Caco-2 (cell line): ENCODE measurements at regions not wholly inside any gene's neighbourhood (a gene's known extent, or its start where the extent isn't known, plus 50 kb on each side); places are given as distances from the start of the nearest gene placed in this dataset.

Source experiments
- BruUV-seq: library from RNA; stranded (reverse); fragments of 400-500 nt; replicated peaks from 2 replicates; lab custom pipeline; 2021; lab: Mats Ljungman, UMichigan
- CTCF ChIA-PET: fragments of 300-600 bp; sonication (Branson Sonifier 250); formaldehyde crosslinking; loops from one replicate; lab custom pipeline; 2022; ENCODE audit warnings: antibody characterized with exemption; lab: Charles Lee
- POLR2A ChIA-PET: fragments of 300-600 bp; sonication (Branson Sonifier 250); formaldehyde crosslinking; loops from one replicate; lab custom pipeline; 2022; ENCODE audit warnings: antibody characterized with exemption; lab: Charles Lee
- DNase-seq, 2 experiments: peaks; one replicate each; pipeline versions ENCODE4 v3.0.0 to v3.0.0-alpha.2; 2020 to 2022
- H3K27me3 ChIP-seq: replicated peaks from 2 replicates; pipeline ENCODE4 v1.6.0; 2011; ENCODE audit warnings: low read length; ENCODE audit not compliant: control insufficient read depth, insufficient read depth
- H3K36me3 ChIP-seq: 2 replicates; pipeline ENCODE4 v1.5.1; 2011; ENCODE audit warnings: low read length; ENCODE audit not compliant: control insufficient read depth, insufficient read depth
- H3K4me1 ChIP-seq: fragments of 250-450 bp; sonication (Bioruptor Pico); 2 replicates; pipeline ENCODE4 v1.5.1; 2020; ENCODE audit warnings: mild to moderate bottlenecking
- H3K4me3 ChIP-seq: 2 replicates; pipeline ENCODE4 v1.5.1; 2011; ENCODE audit warnings: low read depth, mild to moderate bottlenecking, control low read depth, low read length
- H3K9me3 ChIP-seq: fragments of 250-450 bp; sonication (Bioruptor Pico); 2 replicates; pipeline ENCODE4 v1.5.1; 2020; ENCODE audit warnings: mild to moderate bottlenecking, moderate library complexity
- H3K27ac Mint-ChIP-seq: one replicate; pipeline ENCODE4 v1.8.0; 2022; ENCODE audit warnings: mixed read lengths; ENCODE audit not compliant: unreplicated experiment
- H3K27me3 Mint-ChIP-seq: one replicate; pipeline ENCODE4 v1.8.0; 2022; ENCODE audit warnings: mixed read lengths; ENCODE audit not compliant: insufficient read depth, unreplicated experiment
- H3K36me3 Mint-ChIP-seq: one replicate; pipeline ENCODE4 v1.8.0; 2022; ENCODE audit warnings: mild to moderate bottlenecking, mixed read lengths; ENCODE audit not compliant: insufficient read depth, unreplicated experiment
- H3K4me1 Mint-ChIP-seq: one replicate; pipeline ENCODE4 v1.8.0; 2022; ENCODE audit warnings: low read depth, mixed read lengths; ENCODE audit not compliant: unreplicated experiment
- H3K4me3 Mint-ChIP-seq: one replicate; pipeline ENCODE4 v1.8.0; 2022; ENCODE audit warnings: mild to moderate bottlenecking, moderate library complexity, mixed read lengths; ENCODE audit not compliant: unreplicated experiment
- H3K9me3 Mint-ChIP-seq: one replicate; pipeline ENCODE4 v1.8.0; 2022; ENCODE audit warnings: mixed read lengths; ENCODE audit not compliant: unreplicated experiment
- intact Hi-C: fragments of 100-400 bp; cut with micrococcal nuclease; formaldehyde crosslinking; loops from one replicate; pipeline ENCODE4 v1.10.0; 2022; ENCODE audit not compliant: unreplicated experiment
- TF ChIP-seq, protein P1 (sequence below), 2 experiments: fragments of 200-600 bp in 1 of 2; IDR thresholded peaks; 1 replicate in 1 of 2; 2 replicates in 1 of 2; pipeline versions ENCODE4 v1.5.1 to v1.8.0; 2011 to 2022; ENCODE audit warnings: antibody characterized with exemption in 1 of 2, control low read depth in 1 of 2, inconsistent platforms in 1 of 2, low read depth in 1 of 2, low read length in 1 of 2, mild to moderate bottlenecking in 1 of 2, moderate library complexity in 1 of 2; ENCODE audit not compliant: insufficient read depth in 1 of 2, severe bottlenecking in 1 of 2, unreplicated experiment in 1 of 2

DNA sequence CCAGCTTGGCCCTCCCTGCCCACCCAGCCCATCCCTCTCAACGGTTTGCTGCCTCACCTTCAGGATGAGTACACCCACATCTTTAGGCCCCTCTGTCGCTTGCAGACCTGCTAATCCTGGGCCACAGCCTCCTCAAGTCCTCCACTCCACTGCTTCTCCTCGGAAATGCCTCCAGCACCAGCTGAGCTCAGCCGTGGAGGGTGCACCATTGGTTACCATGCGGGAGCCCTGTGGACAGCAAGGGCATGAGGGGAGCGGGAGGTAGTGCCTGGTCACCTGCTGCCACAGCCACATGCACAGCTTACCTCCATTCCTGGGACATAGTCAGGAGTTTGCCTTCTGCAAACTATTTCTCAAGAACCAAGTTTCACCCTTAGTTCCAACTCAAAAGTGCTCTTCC is 286.3 kb upstream of the ZMIZ1 start:
- CTCF ChIA-PET: no interaction called here

GRCh38 chr10:78783753-78784152 is 285.0 kb upstream of the ZMIZ1 start:
- no peaks in the 10 kb centered on the region for H3K36me3 Mint-ChIP-seq
- POLR2A ChIA-PET: no interaction called here
- peaks cover 9% of the 10 kb centered on the region for H3K9me3 Mint-ChIP-seq
- TF ChIP-seq, protein P1, sequence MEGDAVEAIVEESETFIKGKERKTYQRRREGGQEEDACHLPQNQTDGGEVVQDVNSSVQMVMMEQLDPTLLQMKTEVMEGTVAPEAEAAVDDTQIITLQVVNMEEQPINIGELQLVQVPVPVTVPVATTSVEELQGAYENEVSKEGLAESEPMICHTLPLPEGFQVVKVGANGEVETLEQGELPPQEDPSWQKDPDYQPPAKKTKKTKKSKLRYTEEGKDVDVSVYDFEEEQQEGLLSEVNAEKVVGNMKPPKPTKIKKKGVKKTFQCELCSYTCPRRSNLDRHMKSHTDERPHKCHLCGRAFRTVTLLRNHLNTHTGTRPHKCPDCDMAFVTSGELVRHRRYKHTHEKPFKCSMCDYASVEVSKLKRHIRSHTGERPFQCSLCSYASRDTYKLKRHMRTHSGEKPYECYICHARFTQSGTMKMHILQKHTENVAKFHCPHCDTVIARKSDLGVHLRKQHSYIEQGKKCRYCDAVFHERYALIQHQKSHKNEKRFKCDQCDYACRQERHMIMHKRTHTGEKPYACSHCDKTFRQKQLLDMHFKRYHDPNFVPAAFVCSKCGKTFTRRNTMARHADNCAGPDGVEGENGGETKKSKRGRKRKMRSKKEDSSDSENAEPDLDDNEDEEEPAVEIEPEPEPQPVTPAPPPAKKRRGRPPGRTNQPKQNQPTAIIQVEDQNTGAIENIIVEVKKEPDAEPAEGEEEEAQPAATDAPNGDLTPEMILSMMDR (IDR thresholded peaks at IDR 0.05; ENCODE audit: insufficient read depth in 1 of 2, low read depth in 1 of 2, low read length in 1 of 2, severe bottlenecking in 1 of 2, unreplicated experiment in 1 of 2): no peak
- Histone ChIP-seq H3K9me3 (no peaks in the 10 kb centered on the region), H3K4me3 (no peak overlapping the region), H3K27me3 (no peaks in the 10 kb centered on the region), H3K36me3 (no peaks in the 10 kb centered on the region), H3K4me1 (peaks cover 8% of the 10 kb centered on the region)
- intact Hi-C loops: no loop called here
- H3K4me1 Mint-ChIP-seq: no peaks in the 10 kb centered on the region
- H3K27me3 Mint-ChIP-seq: no peaks in the 10 kb centered on the region
- no TSS peak for BruUV-seq
- peak overlapping the region; percentile 14 for H3K27ac Mint-ChIP-seq
- CTCF ChIA-PET: no interaction called here
- peak in 1 of 2 experiments; percentile 11 for DNase-seq
- no peak overlapping the region for H3K4me3 Mint-ChIP-seq

More for the DNA sequence above, 286.3 kb upstream of the ZMIZ1 start:
- TF ChIP-seq, protein P1 (IDR thresholded peaks at IDR 0.05; ENCODE audit: insufficient read depth in 1 of 2, low read depth in 1 of 2, low read length in 1 of 2, severe bottlenecking in 1 of 2, unreplicated experiment in 1 of 2): no peak
- Histone ChIP-seq H3K9me3 (no peaks in the 10 kb centered on the region), H3K36me3 (no peaks in the 10 kb centered on the region), H3K4me3 (no peak overlapping the region), H3K4me1 (peaks cover 14% of the 10 kb centered on the region), H3K27me3 (no peaks in the 10 kb centered on the region)
- no peak overlapping the region for H3K27ac Mint-ChIP-seq
- no TSS peak for BruUV-seq
- POLR2A ChIA-PET: no interaction called here
- H3K4me3 Mint-ChIP-seq: no peak overlapping the region
- DNase-seq: peak in 1 of 2 experiments; percentile 12
- no peaks in the 10 kb centered on the region for H3K27me3 Mint-ChIP-seq
- no peaks in the 10 kb centered on the region for H3K4me1 Mint-ChIP-seq
- H3K9me3 Mint-ChIP-seq: peaks cover 9% of the 10 kb centered on the region
- no peaks in the 10 kb centered on the region for H3K36me3 Mint-ChIP-seq
- intact Hi-C loops: no loop called here

- ChIA-PET POLR2A (no interaction called here), CTCF (no interaction called here)
- Mint-ChIP-seq H3K36me3 (no peaks in the 10 kb centered on the region), H3K9me3 (peaks cover 9% of the 10 kb centered on the region), H3K4me1 (no peaks in the 10 kb centered on the region), H3K27ac (no peak overlapping the region), H3K27me3 (peaks cover 2% of the 10 kb centered on the region), H3K4me3 (no peak overlapping the region)
- DNase-seq: no peak
- Histone ChIP-seq H3K4me3 (no peak overlapping the region), H3K4me1 (no peaks in the 10 kb centered on the region), H3K36me3 (no peaks in the 10 kb centered on the region), H3K9me3 (no peaks in the 10 kb centered on the region), H3K27me3 (no peaks in the 10 kb centered on the region)
- BruUV-seq: no TSS peak
- TF ChIP-seq, protein P1 (IDR thresholded peaks at IDR 0.05; ENCODE audit: insufficient read depth in 1 of 2, low read depth in 1 of 2, low read length in 1 of 2, severe bottlenecking in 1 of 2, unreplicated experiment in 1 of 2): no peak
- intact Hi-C loops: no loop called here
These were observed 284.2 kb upstream of the ZMIZ1 start for GRCh38 chr10:78784546-78784945.
